Posterior vena cava (tissue), 2 donors: ENCODE measurements at regions not wholly inside any gene's neighbourhood (a gene's known extent, or its start where the extent isn't known, plus 50 kb on each side); places are given as distances from the start of the nearest gene placed in this dataset.

Experiments
- DNase-seq: peaks from one replicate; pipeline ENCODE4 v3.0.0-alpha.2; 2020; ENCODE audit warnings: low spot score
- intact Hi-C, 2 donors: fragments of 100-400 bp; cut with DNase I; formaldehyde crosslinking; loops; one replicate each; pipeline versions ENCODE4 v1.14.1 to v1.14.2; 2022 to 2023
- donor health status: DM: yes; HTN: yes; CAD: no.
- donor health status: DM: yes; HTN: yes; CAD: no.

- intact Hi-C loops, result no loop called here
- DNase-seq, result peak; percentile 32
Observed at GRCh38 chr18:78660311-78660710, 319.3 kb upstream of the SALL3 start.

DNA sequence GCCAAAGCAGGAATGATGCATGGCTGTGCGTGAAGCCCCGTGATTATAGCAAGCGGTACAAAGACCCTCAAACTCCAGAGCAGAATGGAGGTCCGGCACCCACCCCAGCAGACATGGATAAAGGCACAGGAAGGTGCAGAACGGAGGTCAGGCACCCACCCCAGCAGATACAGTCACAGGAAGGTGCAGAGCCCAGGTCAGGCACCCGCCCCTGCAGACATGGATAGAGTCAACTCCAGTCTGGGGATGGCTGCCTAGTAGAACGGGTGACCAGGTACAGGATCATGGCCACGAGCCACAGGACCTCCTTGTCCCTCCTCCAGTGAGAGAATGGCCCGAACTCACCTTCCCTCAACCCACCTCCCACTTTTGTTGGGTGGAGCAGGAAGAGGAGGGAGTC lies 318.3 kb upstream of the SALL3 start:
- DNase-seq, result peak; percentile 67
- intact Hi-C loops, result no loop called here

- intact Hi-C loops, result no loop called here
Observed at GRCh38 chr18:78662879-78663278, 316.7 kb upstream of the SALL3 start.

GRCh38 chr18:78664048-78664447 lies 315.6 kb upstream of the SALL3 start:
- intact Hi-C loops, result no loop called here
- peak; percentile 45 for DNase-seq

More at GRCh38 chr18:78662879-78663278, 316.7 kb upstream of the SALL3 start:
- DNase-seq, result peak; percentile 49

DNA sequence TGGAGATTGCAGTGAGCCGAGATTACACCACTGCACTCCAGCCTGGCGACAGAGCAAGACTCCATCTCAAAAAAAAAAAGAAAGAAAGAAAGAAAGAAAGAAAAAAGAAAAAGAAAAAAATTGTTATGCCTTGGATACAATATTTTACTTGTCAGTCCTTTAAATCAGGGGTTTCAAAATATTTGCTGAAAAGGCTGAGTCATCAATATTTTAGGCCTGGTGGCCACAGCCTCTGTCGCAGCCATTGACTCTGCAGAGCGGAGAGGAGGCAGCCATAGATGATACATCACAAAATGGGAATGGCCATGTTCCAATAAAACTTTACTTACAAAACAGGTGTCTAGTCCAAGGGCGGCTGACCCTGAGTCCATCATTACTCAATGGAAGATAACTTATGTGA lies 314.8 kb upstream of the SALL3 start:
- intact Hi-C loops, result no loop called here

GRCh38 chr18:78665644-78666043 lies 314.0 kb upstream of the SALL3 start:
- intact Hi-C loops, result no loop called here
- peak; percentile 46 for DNase-seq

More for the DNA sequence above, 314.8 kb upstream of the SALL3 start:
- peak; percentile 20 for DNase-seq

DNA sequence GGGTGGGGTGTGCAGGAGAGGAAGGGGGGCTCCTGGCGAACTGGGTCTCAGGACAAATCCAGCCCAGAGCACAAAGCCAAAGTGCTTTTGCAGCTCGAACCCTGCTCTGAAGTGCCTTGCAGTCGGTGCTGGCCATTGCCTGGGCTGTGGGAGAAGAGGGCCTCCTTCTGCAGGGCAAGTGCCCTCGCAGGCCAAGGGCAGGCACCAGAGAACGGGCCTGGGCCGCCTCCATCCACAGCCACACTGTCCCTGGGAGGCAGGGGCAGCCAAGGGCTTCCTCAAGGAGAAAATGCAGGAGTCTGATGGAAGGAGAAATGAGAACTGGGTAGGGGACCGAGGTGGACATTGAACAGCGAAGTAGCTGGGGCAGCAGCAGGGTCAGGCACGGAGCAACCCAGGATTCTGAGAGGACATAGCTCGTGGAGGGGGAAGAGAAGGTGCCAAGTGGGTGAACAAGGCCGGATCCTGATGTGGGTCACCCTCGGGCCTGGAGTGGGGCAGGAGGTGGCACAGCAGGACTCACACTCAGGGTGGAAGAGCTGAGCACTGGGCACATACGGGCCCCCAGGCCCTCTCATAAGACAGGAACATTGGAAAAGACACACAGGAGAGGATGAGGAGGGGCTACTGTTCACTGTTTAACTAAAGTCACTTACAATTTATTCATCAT lies 312.8 kb upstream of the SALL3 start:
- peak; percentile 75 for DNase-seq
- intact Hi-C loops, result no loop called here

DNA sequence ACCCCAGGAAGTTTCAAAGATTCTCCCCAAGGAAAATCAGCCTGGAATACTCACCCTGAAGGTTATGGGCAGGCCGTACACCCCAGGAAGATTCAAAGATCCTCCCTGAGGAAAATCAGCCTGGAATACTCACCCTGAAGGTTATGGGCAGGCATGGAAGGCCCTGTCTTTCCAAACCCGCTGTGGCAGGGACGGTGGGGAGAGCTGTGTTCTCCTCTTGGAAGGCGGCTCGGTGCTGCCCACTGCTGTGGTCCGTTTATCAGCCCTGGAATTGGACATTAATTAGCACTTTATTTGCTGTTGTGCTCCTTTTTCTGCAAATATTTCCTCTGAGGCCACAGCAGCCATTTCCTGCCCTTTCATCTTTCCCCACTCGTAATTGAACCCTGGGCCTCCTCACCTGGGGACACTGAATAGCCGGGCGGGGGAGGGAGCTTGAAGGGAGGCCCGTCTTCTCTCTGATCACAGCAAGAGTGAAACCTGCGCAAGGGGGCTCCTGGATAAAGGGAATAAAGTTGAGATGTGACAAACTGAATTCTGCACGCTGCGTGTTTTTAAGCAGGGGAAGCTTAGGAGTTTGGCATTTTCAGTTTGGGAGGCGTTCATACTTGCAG lies 308.7 kb upstream of the SALL3 start:
- intact Hi-C loops, result no loop called here
- DNase-seq, result peak; percentile 46

GRCh38 chr18:78671551-78671950 lies 308.1 kb upstream of the SALL3 start:
- DNase-seq, result peak; percentile 15
- intact Hi-C loops, result no loop called here

DNA sequence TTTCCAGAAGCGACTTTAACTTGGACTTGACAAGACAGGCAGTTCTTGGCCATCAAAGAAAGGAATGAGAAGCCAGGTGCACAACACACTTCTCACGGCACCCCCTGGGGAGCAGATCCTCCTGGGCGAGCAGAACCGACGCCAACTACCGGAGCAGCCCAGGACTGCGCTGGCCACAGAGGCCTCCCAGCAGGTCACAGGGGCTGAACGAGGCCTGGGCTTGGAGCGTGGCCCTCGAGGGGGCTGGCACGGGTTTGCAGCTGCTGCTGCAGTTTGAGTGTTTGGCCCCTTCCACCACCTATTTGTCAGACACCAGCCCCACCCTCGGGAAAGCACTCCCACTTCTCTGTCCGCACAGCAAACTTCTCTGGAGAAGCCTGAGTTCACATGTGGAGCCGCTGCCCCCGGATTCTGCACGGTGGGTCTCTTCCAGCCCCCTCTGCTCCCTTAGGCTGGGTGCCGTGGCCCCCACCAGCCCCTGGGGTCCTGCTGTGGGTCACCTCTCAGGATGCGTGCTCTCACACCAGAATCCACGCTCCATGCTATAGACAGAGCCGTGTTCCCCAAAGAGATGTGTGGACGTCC lies 306.7 kb upstream of the SALL3 start:
- intact Hi-C loops, result no loop called here
- DNase-seq, result peak; percentile 75

DNA sequence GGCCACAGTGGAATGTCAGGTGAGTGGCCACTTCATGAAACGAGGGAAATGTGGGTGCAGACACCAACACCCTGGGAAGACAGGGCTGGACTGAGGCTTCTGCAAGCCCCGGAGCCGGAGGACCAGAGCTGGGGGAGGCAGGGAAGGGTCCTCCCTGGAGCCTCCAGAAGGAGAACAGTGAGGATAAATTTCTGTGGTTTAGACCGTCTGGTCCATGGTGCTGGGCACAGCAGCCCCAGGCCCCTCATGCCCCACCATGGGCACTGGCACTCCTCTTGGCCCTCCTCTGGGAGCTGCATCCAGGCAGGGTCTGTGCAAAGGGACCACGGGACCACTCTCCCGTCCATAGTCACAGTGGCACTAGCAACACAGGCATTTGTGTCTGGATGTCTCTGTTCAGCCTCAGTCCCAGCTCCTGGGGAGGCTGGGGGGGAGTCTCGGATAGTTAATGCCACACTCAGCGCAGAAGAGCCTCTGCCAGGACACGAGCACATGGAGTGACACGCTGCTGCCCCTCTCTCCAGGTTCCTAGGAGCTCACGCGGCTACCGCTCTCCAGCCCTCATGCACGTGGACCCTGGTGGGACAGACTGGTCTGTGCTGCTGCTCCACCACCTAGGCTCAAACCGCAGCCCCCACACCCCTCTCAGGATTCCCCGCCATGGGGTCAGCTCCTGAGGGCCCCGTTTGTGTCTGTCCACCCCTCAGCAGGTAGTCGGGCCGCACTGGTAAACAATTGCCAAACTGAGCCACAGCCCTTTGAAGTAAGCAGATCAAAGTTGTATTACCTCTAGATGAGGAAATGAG lies 305.9 kb upstream of the SALL3 start:
- peak; percentile 75 for DNase-seq
- intact Hi-C loops, result no loop called here

- intact Hi-C loops, result no loop called here
- peak; percentile 73 for DNase-seq
Observed at GRCh38 chr18:78675231-78675630, 304.4 kb upstream of the SALL3 start.

- intact Hi-C loops, result no loop called here
- peak; percentile 46 for DNase-seq
Observed at GRCh38 chr18:78676622-78677482, 302.8 kb upstream of the SALL3 start.

GRCh38 chr18:78677483-78678317 lies 301.9 kb upstream of the SALL3 start:
- peak; percentile 48 for DNase-seq
- intact Hi-C loops, result no loop called here

DNA sequence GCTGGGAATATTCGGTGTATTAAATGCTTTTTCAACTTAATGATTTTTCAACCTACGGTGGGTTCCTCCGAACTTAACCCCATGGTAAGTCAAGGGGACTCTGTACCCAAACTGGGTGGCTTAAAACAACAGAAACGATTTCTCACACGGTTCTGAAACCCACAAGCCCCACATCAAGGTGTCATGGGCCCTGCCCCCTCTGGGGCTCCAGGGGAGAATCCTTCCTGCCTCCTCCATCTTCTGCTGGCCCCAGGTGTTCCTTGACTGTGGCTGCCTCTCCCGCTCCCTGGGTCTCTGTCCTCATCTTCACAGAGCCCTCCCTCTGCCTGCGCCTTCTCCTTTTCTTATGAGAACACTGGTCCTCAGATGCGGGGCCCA lies 301.3 kb upstream of the SALL3 start:
- peak; percentile 35 for DNase-seq
- intact Hi-C loops, result no loop called here

- intact Hi-C loops, result no loop called here
- peak; percentile 75 for DNase-seq
Observed at GRCh38 chr18:78679031-78679430, 300.6 kb upstream of the SALL3 start.

GRCh38 chr18:78679613-78680260 lies 299.9 kb upstream of the SALL3 start:
- DNase-seq, result peak; percentile 48
- intact Hi-C loops, result no loop called here

DNA sequence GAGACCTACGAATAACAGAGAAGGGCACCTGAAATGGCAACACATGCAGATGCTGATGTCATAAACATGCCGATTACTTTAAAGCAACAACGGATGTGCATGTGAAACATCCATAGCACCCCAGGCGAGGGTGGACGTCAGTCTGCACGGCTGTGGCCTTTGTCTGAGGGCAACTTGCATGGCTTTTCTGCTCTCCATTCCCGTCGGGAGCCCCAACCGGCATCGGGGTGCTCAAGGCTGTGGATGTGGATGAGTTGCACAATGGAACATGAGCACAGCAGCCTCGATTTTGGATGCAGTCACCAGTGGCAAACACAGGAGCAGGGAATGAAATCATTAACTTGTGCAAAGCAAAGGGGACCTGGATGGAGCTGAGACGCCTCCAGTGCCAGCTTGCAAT lies 298.2 kb upstream of the SALL3 start:
- DNase-seq, result peak; percentile 56
- intact Hi-C loops, result no loop called here
